Pulmonary artery endothelial cell (primary cell): ENCODE measurements at regions not wholly inside any gene's neighbourhood (a gene's known extent, or its start where the extent isn't known, plus 50 kb on each side); places are given as distances from the start of the nearest gene placed in this dataset.

Experiments used
- DNase-seq: peaks from one replicate; pipeline ENCODE4 v3.0.0-alpha.2; 2011; ENCODE audit warnings: low read depth, low spot score

- DNase-seq: no peak
These were observed 402.0 kb downstream of the MATN1 start for GRCh38 chr1:30321246-30321910.

- no peak for DNase-seq
These were observed 402.8 kb downstream of the MATN1 start for GRCh38 chr1:30320581-30320890.

- no peak for DNase-seq
These were observed 403.4 kb downstream of the MATN1 start for GRCh38 chr1:30319765-30320580.

DNA sequence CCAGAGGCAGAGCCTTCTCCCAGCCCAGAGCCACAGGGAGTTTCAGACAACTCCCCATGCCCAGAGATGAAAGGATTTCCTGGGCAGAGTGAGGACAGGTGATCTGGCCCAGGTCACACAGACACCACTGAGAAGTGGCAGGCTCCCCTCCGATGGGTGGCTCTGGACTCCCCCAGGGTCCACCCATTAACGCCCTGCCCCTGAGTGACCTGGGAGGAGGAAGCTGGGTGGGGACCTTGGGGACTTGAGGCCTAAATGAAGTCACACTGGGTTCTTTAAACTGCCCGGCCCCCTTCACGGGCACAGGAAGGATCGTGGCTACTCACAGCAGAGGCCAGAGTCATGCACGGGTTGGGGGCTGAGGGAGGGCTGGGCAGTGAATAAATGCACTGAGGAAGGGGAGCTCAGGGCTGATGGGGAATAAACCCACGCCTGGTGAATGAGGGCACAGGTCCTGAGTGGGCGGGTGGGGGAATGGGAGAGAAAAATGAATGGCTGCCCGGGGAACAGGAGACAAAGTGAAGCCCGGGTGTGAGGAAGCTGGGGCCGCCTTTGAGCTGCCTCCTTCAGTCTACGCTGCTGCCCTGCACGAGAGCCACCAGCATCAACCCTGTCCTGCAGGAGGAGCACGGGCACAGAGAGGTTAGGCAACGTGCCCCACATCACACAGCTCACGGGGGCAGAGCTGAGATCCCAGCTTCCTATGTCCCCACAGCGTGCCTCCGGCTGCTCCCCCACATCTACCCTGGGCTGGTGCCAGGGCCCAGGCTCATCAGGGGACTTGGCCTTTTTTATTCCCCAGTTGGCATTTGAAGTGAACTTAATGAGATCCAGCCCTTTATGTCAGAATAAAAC is 404.3 kb downstream of the MATN1 start:
- DNase-seq: no peak

- DNase-seq: no peak
These were observed 405.0 kb downstream of the MATN1 start for GRCh38 chr1:30318413-30318812.

DNA sequence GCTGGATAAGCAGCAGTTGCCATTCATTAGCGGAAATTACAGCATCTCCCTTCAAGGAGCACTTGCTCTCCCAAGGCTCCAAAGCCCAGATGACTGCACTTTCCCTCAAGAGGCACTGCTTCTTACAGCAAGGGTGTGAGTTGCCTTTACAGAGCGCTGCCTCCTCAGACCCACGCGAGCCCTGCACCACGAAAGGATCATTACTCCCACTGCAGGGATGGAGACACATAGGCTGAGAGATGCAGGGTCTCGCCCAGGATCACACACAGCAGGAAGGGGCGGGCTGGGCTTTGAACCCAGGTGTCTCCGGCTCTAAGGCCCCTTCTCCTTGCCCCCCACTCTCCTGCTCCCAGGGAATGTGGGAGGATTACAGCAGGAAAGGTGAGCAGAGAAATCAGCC is 405.5 kb downstream of the MATN1 start:
- DNase-seq: no peak

- DNase-seq: no peak
These were observed 407.3 kb downstream of the MATN1 start for GRCh38 chr1:30316056-30316455.

DNA sequence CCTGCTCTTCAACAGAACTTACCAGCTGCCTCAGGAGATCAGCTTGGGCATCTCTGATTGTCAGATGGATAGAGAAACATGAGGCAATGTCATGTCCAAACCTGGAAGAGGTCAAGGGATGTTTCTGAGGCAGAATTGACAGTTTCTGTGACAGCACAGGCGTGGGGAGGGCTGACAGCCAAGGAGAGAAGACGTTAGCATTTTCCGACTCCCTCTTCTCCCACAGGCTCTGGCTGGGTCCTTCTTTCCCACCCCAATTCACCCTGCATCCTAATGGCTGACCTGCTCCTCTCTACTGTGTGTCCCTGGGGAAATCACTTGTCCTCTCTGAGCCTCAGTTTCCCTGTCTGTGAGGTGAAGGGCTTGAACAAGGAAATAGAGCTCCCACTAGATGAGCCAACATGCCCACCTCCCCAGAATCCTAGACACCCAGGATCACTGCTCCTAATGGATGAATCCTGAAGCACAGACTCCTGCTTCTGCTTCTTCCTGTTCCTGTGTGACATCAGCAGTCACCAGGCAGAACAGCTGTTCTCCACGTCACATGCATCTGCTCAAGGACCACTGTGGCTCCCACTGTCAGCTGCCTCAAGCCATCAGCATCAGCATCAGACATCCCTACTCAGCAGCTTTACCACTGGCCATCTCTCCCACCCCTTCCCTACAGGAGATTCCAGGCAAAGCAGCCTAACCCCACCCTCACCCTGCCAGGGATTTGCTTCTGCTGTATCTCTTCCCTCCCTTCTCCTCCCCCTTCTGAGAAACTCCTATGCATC is 408.0 kb downstream of the MATN1 start:
- no peak for DNase-seq

DNA sequence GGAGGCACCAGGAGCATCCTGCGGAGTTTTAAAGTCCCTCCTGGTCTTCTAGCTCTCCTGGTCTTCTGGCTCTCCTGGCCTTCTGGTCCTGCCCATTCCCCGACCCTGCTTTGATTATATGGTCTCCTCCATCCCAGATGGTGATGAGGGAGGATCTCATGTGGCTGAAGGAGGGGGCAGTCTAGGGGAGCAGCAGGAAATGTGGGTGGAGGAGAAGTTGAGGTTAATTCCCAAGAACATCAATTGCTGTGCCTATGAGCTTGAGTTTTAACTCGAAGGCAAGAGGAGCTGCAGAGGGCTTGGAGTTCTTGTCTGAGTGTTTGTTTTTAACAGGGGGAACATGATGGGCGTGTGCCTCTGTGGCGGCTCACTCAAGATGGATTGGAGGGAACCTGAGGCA is 408.8 kb downstream of the MATN1 start:
- no peak for DNase-seq

- DNase-seq: no peak
These were observed 409.8 kb downstream of the MATN1 start for GRCh38 chr1:30313584-30313983.

- DNase-seq: no peak
These were observed 410.2 kb downstream of the MATN1 start for GRCh38 chr1:30313176-30313575.

DNA sequence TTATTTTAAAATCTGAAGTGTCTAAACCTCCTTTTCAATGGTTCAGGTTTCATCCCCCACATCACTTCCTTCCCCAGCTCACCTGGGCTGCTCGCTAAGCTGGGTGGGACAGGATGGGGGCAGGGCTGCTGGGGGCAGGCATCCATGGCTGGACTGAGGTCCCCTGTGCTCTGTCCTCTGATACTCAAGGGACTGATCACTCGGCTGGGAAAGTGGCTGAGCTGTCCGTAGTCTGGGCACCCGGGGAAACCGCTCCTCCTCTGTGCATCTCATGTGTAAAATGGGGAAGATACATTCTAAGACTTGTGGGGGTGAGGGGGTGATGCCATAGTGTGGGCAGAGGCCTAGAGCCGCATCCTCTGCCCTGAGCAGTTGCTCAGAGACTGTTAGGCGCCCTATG is 411.2 kb downstream of the MATN1 start:
- no peak for DNase-seq

DNA sequence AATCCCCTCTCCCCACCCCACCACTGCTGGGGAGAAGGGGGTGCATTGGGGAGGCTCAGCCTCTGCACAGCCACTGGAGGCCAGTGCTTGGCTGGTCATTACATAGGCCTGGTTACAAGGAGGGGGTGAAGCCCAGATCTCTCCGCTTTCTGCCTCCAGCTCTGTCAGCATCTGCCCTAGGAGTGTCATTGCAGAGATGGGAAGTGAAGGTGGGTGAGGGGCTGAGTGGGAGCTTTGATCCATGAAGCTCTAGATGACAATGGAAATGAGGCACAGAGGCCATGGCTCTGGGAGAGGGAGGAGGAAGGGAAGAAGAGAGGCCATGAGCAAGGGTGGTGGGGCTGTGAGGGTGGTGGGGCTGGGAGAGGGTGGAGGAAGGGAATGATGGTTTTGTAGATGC is 411.6 kb downstream of the MATN1 start:
- DNase-seq: no peak

DNA sequence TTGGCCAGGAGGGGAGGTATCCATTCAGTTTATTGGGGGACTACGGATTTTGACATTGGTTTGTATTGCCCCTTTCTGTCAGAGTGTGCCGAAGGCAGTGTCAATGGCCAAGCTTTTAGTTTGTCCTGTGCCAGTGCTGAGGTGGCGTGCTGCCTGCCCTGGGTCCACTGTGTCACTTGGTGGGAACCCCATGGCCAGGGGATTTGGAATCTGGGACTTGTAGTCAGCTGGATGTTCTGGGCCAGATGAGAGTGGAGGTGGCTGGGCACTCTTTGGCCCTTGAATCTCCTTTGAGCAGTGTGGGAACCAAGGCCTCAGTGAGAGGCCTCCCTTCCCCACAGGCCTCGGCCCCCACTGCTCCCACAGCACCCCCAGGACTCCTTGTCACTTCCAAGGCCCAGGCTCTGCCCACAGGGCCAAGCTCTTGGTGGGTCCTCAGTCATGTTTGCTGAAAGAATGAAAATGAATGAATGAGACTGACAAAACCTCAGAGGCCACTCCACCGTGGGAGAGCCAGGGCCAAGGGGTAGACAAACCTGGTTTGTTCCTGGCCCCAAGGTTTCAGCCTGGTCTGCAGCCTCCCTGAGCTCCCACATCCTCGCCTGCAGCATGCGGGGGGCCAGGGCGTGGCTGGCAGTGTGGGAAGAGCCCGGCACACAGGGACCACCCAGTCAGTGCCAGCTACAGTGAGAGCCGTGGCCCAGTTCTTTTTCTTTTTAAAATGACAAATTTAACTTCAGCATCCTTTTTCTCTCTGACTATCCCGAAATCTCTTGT is 412.2 kb downstream of the MATN1 start:
- DNase-seq: no peak

- no peak for DNase-seq
These were observed 416.2 kb downstream of the MATN1 start for GRCh38 chr1:30307182-30307581.

DNA sequence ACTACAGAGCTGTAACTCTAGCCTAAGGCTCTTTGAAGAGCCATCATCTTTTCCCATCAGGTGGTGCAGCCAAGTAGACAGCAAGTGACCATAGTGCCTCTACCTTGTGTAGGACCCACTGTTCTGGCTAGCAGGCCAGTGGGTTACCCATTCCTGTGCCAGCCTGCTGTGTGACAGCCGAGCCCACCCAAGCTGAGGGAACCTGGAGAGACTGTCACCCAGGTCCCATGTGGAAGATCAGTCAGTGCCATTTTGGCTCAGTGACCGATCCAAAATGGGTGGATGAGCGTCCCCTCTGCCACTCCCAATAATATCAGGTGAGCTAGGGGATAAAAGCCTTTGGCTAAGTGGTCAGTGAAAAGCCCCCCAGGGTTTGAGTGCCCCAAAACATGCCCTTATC is 417.9 kb downstream of the MATN1 start:
- DNase-seq: no peak

- DNase-seq: no peak
These were observed 418.3 kb downstream of the MATN1 start for GRCh38 chr1:30305061-30305460.

DNA sequence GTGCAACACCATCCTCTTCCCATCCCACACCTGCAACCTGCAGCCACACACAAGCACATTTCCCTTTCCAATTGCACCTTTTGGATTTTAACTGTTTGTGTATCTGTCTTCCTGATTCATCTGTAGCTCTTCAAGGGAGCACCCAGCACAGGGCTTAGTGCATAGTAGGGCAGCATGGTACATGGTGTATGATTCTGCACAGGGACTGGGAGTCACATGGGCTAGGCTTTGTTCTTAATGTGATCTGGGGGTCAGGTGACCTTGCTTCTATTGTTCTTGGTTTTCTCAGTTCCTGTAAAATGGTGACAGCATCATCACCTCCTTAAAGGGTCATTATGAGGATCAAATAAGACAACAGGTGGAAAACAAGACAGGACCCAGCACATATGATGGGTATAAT is 419.3 kb downstream of the MATN1 start:
- DNase-seq: no peak

GRCh38 chr1:30303387-30303786 is 420.0 kb downstream of the MATN1 start:
- no peak for DNase-seq

DNA sequence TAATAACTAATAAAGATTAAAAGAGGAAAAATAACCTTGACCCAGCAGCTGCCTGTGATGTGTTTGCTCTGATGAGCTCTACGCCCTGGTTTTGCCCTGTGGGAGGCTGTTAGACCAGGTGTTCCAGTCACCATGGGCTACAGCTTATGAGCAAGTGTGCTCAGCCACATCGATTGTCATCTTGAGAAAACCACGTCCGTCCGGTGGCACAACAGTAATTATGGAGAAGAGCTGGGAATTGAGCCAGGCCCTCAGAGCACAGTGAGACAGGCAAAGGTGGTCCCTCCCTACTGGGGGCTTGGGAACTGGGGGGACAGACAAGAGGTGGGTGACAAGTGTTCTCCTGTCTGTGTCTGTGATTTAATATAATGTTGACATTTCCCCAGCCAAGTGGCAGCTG is 420.5 kb downstream of the MATN1 start:
- DNase-seq: no peak

GRCh38 chr1:30300669-30301068 is 422.7 kb downstream of the MATN1 start:
- DNase-seq: no peak
